ENCODE measurements at regions not wholly inside any gene's neighbourhood (a gene's known extent, or its start where the extent isn't known, plus 50 kb on each side); places are given as distances from the start of the nearest gene placed in this dataset.

- no peak for DNase-seq
Observed at GRCh38 chr6:137737836-137738596, 129.0 kb upstream of the TNFAIP3 start.

DNA sequence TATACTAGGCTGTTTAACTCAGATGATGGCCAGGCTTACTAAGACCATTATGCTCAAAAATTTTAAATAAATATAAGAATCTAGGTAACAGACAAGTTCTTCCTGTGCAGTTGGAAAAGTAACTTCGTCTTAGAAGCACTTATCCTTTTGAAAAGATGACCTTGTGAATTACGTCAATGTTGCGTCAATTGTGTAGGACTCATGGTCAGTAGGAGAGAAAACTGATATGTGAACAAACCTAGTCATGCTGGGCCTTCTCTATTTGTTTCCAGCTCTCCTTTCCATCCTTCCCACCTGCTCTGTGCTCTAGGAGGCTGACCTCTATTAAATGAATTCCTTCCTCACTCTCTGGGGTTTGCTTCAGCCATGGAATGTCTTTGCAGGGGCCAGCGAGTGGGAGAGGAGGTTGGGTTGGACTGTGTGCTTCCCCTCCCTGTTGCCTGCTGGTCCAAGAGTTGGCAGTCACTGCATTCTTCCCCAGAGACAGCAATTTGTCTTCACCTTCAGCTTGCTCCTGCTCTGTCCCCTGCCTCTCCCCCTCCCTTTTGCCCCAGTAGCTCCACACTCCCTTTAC, 128.0 kb upstream of the TNFAIP3 start:
- DNase-seq, result no peak

- no peak for DNase-seq
Observed at GRCh38 chr6:137739544-137739943, 127.5 kb upstream of the TNFAIP3 start.

DNA sequence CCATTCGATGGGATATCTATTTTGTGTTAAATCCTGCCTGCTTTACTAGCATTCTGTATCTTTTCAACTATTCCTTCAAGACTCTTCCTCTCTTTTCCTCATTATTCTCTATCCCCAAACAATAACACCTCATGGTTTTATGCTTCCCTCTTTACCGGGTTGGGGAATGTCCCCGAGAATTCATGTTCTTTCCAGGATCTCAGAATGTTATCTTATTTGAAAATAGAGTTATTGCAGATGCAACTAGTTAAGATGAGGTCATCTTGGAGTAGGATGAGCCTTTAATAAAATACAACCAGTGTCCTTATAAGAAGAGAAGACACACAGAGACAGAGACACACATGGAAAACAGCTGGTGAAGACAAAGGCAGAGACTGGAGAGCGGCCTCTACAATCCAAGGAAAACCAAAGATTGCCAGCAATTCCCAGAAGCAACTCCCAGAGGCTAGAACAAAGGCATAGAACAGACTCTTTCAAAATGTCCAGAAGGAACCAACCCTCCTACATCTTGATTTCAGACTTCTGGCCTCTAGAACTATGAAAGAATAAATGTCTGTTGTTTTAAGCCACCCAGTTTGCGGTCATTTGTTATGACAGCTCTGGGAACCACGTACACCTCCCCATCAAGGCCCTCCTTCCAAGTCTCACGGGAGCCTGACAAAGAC, 126.8 kb upstream of the TNFAIP3 start:
- DNase-seq, result no peak

DNA sequence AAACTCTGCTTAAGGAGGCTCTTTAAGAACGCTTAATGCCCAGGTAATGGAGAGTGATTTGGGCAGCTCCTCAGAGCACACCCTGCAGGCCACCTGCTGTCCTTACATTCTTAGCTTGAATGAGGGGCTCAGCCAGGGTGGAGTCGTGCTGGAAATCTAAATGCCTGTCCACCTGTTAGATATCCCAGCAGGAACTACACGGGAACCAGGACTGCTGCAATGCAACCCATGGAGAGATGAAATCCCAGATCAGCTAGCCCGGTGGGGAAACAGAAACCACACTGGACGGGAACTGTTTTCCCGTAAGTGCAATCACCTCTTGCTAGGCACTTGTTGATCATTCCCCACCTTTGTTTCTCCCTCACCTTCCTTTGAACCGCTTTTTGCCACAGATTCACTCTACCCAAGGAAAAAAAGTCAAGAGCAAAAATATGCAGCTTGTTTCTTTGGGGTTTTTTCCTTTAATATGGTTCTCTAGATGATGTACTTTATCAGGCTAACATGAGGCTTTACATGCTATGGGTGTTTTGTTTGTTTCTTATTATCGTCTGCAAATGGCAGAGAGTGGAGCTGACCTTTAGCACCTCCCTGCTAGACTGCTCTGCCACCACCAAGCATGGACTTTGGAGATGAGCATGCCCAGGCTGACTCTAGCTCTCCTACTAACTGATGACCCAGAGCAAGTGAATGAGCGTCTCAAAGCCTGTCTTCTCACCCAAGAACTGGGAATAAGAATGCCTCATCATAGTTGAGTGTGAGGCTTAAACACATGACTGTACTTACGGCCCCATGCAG, 125.9 kb upstream of the TNFAIP3 start:
- DNase-seq, result no peak

DNA sequence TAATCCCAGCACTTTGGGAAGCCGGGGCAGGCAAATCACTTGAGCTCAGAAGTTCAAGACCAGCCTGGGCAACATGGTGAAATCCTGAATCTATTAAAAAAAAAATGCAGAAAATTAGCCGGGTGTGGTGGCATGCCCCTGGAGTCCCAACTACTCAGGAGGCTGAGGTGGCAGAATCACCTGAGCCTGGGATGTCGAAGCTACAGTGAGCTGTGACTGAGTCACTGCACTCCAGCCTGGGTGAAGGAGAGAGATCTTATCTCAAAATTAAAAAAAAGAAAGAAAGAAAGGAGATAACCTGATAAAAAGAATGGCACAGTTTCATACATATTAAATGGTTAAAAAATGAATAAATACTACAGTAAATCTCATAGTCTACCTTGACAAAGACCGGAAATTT, 123.6 kb upstream of the TNFAIP3 start:
- DNase-seq, result no peak

- no peak for DNase-seq
Observed at GRCh38 chr6:137744877-137745276, 122.2 kb upstream of the TNFAIP3 start.

DNA sequence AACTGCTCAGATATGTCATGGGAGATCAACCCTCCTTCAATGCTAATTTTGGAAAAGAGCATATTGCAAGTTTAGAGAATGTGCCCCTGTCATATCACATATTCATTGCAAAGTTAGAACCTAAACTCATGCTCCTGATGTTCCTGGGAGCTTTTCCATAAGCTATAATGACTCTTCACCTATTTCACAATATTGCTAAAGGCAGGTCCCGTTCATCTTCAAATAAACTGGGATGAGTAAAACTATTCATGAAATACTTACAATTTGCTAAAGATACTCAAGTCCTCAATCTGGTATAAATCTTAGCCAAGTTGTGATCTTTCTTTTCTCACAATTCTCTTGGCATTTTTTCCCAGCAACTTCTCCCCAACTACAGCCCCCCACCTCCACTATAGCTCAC, 121.7 kb upstream of the TNFAIP3 start:
- no peak for DNase-seq

DNA sequence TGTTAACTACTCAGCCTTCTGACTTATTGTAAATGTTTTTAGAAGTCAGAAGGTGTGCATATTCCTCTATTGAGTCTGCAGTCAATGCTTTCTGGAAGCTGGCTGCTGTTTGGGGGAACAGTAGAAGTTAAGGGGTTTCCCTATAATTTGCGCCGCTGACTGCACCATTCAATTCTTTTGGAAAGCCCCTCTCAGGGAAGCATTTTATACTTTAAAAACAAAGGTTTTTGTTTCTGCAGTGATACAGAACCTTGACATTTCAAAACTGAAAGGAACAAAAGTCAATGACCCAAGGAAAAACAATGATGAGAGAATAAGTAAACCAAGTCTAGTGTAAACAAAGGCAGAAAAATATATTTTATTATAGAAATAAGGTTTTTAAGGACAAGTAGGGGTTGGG, 120.8 kb upstream of the TNFAIP3 start:
- no peak for DNase-seq

DNA sequence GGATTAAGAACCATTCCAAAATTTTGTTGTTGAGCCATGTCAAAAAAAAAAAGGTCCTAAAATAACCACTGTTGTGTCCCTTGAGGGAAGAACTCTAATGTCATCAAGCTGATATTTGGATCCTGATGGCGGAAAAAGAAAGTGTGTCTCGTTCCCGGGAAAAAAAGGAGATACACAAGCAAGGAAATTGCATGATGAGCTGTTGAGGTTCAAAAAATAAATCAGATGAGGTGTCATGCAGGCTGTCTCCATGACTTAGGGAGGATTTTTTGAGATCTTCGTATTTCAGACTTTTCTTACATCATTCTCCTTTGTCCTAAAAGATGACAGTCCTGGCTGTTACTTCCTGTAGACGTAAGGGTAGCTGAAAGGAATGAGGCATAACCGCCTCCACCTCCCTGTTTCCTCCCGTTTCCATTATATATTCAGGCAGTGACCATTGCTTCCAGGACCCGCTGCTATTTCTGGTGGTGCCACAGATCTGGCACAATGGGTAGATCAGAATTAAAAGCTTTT, 117.3 kb upstream of the TNFAIP3 start:
- no peak for DNase-seq

DNA sequence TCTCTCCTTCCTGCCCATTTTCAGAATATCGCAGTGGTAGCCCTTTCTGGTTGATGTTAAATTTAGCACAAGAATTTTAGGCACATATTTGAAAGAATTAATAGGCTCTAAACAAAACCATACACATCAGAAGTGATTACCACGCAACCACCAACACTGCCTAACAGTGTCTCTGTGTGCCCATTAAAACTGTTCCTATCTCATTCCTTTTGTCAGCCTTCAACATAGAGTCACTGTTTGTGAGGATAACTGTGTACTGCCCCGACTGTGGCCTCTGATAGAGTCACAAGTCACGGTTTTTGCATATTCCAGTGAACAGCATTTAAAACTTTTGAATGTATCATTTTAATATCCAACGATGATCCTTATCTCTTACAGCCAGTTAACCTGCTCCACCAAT, 116.8 kb upstream of the TNFAIP3 start:
- no peak for DNase-seq

DNA sequence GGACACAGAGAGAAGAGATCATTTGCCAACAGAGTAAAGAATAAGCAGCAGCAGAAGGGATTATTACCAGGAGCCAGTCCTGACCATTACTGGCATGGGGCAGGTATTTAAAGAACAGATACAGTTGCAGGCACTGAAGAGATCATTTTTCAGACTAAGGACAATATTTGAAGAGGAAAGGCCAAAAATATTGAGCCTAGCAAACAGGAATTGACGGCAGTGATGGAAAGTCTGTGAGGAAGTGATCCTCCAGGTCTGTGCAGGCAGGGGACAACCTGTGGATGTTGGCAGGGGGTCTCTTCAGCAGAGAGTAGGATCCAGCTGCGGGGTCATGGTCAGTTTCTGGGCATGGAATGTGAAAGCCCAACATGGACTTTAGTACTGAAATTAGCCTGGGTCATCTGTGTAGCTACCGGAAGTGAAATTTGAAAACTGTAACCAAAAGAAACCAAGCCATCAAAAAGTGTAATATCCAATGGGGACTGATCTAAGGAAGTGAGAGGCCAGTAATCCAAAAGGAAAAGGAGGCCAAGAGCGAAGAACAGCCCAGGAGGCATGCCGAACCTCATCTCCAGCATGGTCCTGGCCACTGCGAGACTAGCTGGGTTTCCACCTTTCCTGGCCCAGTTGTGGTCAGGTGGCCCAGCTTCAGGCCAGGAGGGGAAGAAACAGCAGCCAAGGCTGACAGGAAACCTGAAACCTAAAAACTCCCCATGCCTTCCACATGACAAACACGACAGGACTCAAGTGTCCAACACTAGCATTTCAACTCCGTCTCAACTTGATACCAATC, 115.1 kb upstream of the TNFAIP3 start:
- DNase-seq, result no peak

GRCh38 chr6:137754366-137754765, 112.7 kb upstream of the TNFAIP3 start:
- no peak for DNase-seq

GRCh38 chr6:137754866-137755265, 112.2 kb upstream of the TNFAIP3 start:
- no peak for DNase-seq

DNA sequence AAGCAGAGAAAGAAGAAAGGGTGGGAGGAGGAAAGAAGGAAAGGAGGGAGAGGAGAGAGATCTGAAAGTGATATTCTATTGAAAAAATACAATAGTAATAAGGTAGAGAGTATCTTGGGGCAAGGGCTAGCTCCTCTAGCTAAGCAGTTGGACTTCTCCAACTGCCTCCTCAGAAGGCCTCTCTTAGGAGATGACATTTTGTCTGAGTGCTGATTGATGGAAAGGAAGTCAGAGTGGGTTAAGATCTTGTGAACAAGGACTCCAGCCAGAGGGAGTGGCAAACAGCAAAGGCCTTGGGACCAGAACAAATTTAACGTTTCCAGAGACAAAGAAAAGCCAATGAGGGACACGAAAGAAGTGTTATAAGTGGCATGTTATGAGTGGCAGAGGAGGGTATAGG, 111.8 kb upstream of the TNFAIP3 start:
- no peak for DNase-seq

GRCh38 chr6:137756788-137757187, 110.3 kb upstream of the TNFAIP3 start:
- no peak for DNase-seq

- DNase-seq, result no peak
Observed at GRCh38 chr6:137758661-137759060, 108.4 kb upstream of the TNFAIP3 start.

DNA sequence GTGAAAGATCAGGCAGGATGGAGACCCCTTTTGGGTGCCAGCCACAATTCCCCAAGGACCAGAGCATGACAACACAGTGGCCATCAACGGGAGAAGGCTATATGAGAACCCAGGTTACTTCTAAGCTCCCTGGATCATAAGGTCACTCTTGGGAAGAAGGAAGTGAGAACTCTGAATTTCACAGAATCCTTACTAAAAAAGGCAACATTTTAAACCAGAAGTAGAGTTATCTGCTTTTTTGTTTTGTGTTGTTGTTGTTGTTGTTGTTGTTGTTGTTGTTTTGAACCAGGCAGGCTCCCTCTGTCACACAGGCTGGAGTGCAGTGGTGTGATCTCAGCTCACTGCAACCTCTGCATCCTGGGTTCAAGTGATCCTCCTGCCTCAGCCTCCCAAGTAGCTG, 107.4 kb upstream of the TNFAIP3 start:
- DNase-seq, result no peak

DNA sequence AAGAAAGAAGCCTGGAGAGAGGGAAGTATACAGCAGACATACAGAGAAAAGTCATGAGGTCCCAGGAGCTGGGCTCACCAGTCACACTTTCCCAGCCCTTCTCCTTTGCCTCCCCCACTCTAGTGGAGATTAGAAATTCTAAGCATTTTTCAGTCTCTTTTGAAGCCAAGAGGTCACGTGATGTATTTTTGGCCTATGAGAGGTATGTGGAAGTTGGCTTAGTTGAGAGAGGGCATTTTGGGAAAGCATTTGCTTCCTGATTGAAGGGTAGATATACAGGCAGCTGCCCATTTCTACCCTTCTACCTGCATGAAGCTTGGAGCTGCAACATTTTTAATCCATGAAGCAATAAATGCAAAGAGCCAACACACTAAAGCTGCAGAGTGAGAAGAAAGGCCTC, 106.0 kb upstream of the TNFAIP3 start:
- no peak for DNase-seq

GRCh38 chr6:137761487-137761886, 105.6 kb upstream of the TNFAIP3 start:
- DNase-seq, result no peak

DNA sequence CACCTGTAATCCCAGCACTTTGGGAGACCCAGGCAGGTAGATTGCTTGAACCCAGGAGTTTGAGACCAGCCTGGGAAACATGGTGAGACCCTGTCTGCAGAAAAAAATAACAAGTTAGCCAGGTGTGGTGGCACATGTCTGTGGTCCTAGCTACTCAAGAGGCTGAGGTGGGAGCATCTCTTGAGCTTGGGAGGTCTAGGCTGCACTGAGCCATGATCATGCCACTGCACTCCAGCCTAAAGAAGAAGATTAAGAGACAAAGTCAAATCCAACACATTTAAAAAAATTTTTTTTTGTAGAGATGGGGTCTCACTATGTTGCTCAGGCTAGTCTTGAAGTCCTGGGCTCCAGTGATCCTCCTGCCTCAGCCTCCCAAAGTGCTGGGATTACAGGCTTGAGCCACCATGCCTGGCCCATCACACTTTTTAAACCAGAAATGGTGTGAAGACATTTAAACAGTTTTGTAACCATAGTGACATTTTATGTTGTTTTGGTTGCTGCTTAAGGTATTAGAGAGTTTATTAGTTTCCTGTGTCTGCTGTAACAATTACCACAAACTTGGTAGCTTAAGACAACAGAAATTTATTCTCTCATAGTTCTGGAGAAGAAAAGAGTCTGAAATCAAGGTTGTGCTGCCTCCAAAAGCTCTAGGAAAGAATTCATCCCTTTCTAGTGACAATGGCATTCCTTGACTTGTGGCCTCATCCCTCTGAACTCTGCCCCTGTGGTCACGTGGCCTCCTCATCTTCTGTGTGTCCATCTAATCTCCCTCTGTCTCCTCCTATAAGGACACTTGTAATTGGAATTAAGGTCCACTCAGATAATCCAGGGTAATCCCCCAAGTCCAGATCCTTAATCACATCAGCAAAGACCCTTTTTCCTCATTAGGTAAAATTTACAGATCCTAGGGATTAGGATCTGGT, 104.6 kb upstream of the TNFAIP3 start:
- DNase-seq, result no peak
